ENCODE measurements at regions not wholly inside any gene's neighbourhood (a gene's known extent, or its start where the extent isn't known, plus 50 kb on each side); places are given as distances from the start of the nearest gene placed in this dataset.

GRCh38 chr9:28770827-28771226 is 1197.5 kb upstream of the C9orf72 start:
- TF ChIP-seq POLR2A (IDR thresholded peaks at IDR 0.05; ENCODE audit: low read length) (no peak), GATA1 (IDR thresholded peaks at IDR 0.05; ENCODE audit: low read depth, low read length) (no peak)

Data from erythroblast (primary cell).